Peyer's patch (tissue), 4 donors: ENCODE measurements at regions not wholly inside any gene's neighbourhood (a gene's known extent, or its start where the extent isn't known, plus 50 kb on each side); places are given as distances from the start of the nearest gene placed in this dataset.

Experiments used
- POLR2A ChIP-seq, 2 donors: fragments of 450-650 bp; IDR thresholded peaks; one replicate each; pipeline ENCODE4 v1.5.1; 2017; ENCODE audit warnings: antibody characterized with exemption in 2 of 2, mild to moderate bottlenecking in 2 of 2, moderate library complexity in 2 of 2
- TF ChIP-seq, protein P1 (sequence below), 6 experiments: fragments of 450-650 bp in 4 of 6; fragments of 200-600 bp in 2 of 6; sonication (generic) in 1 of 6; IDR thresholded peaks; one replicate each; pipeline ENCODE4 v1.5.1; 2017 to 2019; ENCODE audit warnings: antibody characterized with exemption in 6 of 6, mild to moderate bottlenecking in 3 of 6, moderate library complexity in 1 of 6

DNA sequence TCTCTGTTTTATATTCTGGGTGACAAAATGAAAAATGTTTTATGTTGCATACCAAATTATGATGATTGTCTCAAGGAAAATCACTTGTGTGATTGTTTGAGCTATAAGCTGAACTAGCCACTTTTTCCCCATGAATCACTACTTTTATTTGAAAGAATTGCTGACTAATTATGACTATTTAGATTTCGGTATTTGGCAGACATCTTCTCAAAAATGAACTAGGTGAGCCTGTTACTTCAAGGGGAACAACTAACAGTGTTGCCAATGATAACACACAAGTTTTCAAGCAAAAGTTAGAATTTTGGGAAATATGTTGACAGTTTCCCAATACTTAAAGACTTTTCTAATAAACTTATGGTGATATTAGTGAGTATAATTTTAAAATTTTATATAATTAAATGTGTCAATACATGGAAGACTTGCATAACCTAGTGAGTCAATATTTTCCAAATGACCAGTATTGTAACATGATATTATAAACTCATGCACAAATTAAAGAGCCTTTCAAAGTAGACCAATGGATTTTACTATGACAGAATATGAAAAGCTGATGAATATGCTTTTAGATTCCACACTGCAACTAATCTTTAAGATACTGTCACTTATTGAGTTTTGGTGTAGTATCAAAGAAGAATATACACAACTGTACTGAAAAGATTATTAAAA is 187.7 kb upstream of the GATB start:
- TF ChIP-seq, protein P1, sequence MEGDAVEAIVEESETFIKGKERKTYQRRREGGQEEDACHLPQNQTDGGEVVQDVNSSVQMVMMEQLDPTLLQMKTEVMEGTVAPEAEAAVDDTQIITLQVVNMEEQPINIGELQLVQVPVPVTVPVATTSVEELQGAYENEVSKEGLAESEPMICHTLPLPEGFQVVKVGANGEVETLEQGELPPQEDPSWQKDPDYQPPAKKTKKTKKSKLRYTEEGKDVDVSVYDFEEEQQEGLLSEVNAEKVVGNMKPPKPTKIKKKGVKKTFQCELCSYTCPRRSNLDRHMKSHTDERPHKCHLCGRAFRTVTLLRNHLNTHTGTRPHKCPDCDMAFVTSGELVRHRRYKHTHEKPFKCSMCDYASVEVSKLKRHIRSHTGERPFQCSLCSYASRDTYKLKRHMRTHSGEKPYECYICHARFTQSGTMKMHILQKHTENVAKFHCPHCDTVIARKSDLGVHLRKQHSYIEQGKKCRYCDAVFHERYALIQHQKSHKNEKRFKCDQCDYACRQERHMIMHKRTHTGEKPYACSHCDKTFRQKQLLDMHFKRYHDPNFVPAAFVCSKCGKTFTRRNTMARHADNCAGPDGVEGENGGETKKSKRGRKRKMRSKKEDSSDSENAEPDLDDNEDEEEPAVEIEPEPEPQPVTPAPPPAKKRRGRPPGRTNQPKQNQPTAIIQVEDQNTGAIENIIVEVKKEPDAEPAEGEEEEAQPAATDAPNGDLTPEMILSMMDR (IDR thresholded peaks at IDR 0.05) = no peak
- TF ChIP-seq POLR2A (IDR thresholded peaks at IDR 0.05) = no peak
